D721Med (cell line): ENCODE measurements at regions not wholly inside any gene's neighbourhood (a gene's known extent, or its start where the extent isn't known, plus 50 kb on each side); places are given as distances from the start of the nearest gene placed in this dataset.

ENCODE experiments used
- DNase-seq: peaks from one replicate; pipeline ENCODE4 v3.0.0; 2011; ENCODE audit warnings: low spot score; ENCODE audit not compliant: insufficient read length
- FAIRE-seq: peaks from 2 replicates; lab custom pipeline; 2011; peaks lifted over from hg19 to GRCh38; lab: Jason Lieb, UNC
- TF ChIP-seq, protein P1 (sequence below): IDR thresholded peaks from 2 replicates; pipeline ENCODE4 v1.5.1; 2012; ENCODE audit warnings: mild to moderate bottlenecking, control low read depth; ENCODE audit not compliant: insufficient read depth; ENCODE audit errors: missing control alignments

DNA sequence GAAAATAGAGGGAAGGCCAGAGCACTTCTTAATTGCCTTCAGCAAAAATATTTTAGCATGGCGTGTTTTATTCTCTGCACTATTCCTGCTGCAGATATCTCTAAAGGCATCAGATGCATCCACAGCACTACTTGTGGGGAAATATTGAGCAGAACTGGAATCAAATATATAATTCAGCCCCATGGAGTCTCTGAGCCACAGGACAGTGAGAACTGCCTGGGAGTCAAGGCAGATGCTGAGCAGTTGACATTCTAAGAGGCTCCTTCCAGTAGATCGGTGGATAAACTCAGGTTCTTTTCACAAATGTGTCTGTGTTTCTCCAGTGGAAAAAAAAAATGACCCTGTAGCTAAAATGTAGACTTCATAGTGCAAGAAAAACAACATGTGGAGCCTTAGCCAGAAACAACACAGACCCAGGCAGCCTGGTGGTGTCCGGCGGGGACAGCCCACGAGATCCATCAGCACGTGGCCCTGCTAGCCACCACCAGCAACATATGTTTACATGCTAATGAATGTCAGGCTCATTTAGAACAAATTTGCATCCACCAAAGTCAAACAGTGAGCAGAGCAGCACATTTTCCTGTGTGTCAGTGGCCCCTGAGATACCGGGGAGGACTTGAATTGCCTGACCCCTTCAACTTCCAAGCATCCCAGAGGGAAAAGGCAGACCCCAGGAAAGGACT is 123.3 kb upstream of the PFKP start:
- TF ChIP-seq, protein P1, sequence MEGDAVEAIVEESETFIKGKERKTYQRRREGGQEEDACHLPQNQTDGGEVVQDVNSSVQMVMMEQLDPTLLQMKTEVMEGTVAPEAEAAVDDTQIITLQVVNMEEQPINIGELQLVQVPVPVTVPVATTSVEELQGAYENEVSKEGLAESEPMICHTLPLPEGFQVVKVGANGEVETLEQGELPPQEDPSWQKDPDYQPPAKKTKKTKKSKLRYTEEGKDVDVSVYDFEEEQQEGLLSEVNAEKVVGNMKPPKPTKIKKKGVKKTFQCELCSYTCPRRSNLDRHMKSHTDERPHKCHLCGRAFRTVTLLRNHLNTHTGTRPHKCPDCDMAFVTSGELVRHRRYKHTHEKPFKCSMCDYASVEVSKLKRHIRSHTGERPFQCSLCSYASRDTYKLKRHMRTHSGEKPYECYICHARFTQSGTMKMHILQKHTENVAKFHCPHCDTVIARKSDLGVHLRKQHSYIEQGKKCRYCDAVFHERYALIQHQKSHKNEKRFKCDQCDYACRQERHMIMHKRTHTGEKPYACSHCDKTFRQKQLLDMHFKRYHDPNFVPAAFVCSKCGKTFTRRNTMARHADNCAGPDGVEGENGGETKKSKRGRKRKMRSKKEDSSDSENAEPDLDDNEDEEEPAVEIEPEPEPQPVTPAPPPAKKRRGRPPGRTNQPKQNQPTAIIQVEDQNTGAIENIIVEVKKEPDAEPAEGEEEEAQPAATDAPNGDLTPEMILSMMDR, result no peak
- no peak for DNase-seq
- no peak for FAIRE-seq

DNA sequence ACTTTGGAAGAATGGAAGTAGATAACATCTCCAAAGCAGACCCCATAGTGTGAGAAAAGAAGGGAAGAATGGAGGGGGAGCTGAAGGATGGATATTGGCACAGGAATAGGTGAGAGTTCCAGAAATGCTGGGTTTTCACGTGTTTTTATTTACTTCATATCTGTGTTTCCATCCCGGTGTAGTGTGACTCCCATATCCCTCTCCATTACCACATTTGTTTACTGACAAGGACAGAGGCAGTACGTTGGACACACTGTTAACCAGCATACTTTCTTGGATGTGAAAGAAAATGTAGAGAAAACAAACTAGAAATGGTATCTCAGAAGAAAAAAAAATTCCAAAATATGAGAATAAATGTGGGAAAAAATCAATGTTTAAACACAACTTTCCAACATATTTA is 124.4 kb upstream of the PFKP start:
- no peak for FAIRE-seq
- DNase-seq, result no peak
- TF ChIP-seq, protein P1, result no peak

DNA sequence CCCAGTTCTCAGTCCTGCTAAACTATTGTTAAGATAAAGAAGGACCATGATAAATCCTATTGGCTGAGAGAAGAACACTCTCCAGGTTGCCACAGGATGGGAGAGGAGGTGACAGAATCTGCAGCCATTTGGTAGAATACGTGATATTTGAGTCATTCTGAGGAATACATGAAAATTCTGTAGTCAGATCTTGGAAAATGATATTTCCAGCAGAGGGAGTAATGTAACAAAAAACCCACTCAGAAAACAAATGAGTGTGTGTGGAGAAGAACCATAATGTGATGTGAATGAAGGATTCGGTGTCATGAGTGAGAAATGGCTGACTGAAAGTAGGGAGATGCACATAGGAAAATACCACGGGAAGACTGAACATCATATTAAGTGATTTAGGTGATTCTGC is 128.5 kb upstream of the PFKP start:
- TF ChIP-seq, protein P1, result no peak
- no peak for DNase-seq
- FAIRE-seq, result no peak

DNA sequence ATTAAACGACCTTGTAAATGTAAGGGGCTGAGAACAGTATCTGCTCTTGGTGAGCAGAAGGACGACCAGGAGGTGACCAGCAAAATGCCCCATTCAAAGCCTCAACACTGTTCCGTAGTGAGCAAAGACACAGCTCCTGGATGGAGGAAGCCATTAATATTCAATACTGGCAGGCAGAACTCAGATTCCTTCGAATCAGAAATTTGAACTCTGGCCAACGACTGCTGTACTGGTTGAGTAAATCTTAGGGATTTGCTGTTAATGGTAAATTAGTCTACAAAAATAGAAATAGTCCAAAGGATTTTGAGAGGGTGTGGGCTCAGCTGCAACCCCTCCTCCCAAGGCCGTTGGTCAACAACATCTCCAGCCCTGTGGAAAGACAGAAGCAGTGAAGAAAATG is 130.5 kb upstream of the PFKP start:
- TF ChIP-seq, protein P1, result no peak
- DNase-seq (no peak), FAIRE-seq (no peak)

DNA sequence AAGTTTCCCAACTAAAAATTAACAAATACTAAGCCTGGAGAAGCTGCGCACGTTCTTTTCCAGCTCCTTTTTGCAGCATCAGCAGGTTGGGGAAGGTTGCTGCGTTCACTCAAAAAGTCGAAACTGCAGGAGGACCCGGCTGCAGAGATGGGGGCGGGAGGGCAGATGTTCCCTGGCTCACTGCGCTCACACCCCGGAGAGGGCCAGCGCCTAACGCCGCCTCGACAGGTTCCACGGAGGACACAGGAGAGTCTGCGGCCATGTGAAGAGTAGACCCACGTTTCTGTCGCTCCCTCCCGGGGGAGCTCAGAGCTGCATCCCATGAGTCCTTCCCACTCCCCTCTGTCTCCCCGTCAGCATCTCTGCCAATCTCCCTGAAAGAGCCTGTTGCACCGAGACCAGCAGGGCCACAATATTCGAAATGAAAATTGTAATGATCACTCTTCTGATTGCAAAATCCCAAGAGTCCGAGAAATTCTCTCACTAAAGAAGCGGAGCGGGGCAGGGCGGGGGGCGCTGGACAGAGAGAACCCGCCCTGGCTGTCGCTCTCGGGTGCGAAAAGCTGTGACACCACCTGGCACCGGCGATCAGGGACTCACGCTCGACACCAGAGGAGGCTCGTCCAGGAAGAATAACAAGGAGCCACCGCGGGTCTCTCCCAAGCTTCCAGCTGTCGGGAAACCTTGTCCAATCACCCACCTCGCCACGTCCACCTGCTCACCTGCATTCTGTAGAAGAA is 131.5 kb upstream of the PFKP start:
- no peak for FAIRE-seq
- DNase-seq, result no peak
- TF ChIP-seq, protein P1, result no peak

DNA sequence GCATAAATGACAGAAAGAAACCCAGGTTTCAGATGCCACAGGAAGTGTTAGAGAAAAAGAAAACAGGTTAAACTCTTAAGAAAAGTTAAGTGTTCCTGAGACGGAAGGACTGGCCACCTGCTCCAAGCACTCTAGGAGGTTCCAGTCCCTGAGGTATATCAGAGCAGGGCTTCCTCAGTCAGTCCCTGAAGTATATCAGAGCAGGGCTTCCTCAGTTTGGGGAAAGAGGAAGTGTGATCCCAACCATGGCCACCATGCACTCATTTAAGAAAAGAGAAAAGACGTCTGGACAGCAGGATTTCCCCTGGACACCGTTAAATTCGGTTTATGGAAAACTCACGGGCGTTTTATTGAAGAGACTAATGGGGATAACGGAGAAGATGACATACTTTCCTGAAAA is 133.4 kb upstream of the PFKP start:
- TF ChIP-seq, protein P1, result no peak
- no peak for DNase-seq

DNA sequence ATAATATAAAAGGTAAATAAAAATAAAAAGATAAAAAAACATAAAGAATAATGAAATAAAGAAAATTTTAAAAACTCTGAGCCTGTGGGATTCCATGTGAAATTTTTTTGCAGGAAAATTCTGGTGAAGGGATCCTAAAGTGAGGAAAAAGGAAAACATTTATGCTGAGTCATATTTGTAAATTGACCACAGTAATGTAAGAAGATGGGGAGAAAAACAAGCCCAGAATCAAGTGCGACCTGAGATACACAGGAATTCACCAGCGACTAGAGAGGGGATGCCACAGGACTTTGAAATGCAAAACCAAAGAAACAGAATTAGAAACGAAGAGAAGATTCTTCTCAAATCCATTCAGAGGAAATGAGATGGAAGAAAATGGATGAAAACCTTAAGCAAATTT is 133.8 kb upstream of the PFKP start:
- DNase-seq (no peak), FAIRE-seq (no peak)
- TF ChIP-seq, protein P1, result no peak

More for the DNA sequence above, 133.4 kb upstream of the PFKP start:
- no peak for FAIRE-seq
